ENCODE measurements at regions not wholly inside any gene's neighbourhood (a gene's known extent, or its start where the extent isn't known, plus 50 kb on each side); places are given as distances from the start of the nearest gene placed in this dataset.
A peak's percentile ranks its signal among the peaks of the same experiment; 100 is the strongest.

DNA sequence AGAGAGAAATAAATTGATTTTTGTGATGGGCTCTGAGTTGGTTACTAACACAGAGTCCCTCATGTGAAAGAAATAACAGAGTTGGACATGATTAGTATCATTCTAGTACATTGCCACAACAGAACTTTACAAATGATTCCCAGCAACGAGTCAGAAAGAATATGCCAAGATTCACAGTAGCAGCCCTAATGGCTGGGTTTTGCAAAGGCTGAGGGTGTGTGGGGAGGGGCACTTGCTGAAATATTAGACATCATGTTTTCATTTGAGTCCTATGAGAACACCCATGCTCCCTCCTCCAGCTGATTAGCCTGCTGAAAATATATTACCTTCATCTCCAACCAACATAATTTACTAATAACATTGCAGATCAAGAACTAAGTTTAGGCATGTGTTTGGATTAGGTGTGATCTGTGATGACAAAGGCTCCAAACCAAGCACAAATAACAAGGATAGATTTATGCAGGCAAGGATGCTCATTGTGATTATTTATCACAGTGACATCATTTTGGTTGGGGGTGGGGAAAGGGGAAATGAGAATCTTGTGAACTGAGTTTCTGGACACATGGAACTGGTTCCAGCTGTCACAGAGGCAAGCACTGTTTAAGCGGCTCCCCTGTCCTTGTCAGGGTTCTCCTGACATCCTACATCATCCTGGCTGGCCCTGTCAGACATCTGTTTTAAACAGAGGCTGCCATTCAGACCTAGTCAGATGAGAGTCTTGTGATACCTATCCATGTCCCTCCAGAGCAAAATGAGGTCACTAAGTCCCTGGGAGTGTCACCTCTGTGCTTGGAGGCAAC lies 205.8 kb upstream of the NCKAP5 start:
- DNase-seq, result no peak

GRCh38 chr2:133774654-133775015 lies 206.4 kb upstream of the NCKAP5 start:
- DNase-seq, result no peak

- DNase-seq, result no peak
Measured at GRCh38 chr2:133776936-133777573, 208.8 kb upstream of the NCKAP5 start.

- DNase-seq, result no peak
Measured at GRCh38 chr2:133777574-133777960, 209.3 kb upstream of the NCKAP5 start.

GRCh38 chr2:133780099-133780996 lies 212.1 kb upstream of the NCKAP5 start:
- peak; percentile 4 to 17 for DNase-seq

GRCh38 chr2:133780997-133781513 lies 212.8 kb upstream of the NCKAP5 start:
- no peak for DNase-seq

DNA sequence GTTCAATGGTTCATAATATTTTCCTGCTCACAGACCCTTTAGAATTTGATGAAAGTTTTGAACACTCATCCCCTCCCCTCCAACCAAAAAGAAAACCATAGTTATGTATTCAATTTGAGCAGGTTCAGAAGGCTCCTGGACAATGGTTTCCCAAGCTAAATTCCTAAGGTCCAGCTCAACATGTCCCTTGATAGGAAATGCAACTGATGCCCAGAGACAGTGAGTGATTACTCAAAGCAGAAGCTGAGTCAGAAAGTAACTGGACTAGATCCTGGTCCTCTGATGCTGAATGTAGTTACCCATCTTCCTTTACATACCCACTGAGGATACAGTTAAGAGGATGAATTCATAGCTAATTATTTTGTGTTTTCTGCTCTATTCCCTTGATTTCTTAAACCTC lies 218.9 kb upstream of the NCKAP5 start:
- DNase-seq, result no peak

DNA sequence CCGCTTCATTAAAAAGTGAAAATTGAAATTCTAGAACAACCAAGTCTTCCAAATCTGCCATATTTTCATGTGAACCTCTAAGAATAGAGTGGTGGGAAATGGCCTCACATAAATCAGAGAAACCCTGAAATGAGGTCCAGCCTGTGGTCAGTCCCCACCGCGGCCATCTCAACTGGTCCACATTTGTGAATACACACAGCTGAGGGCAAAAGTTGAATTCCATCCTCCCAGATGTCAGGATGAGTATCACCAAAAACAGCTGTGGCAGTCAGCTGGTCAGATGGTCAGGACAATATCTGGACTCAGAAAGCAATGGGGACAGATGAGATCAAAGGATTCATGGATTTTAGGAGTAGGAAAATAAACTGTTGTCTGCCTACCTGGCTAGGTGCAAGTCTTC lies 219.4 kb upstream of the NCKAP5 start:
- no peak for DNase-seq

GRCh38 chr2:133788386-133788785 lies 220.1 kb upstream of the NCKAP5 start:
- no peak for DNase-seq

- DNase-seq, result no peak
Measured at GRCh38 chr2:133789743-133790142, 221.5 kb upstream of the NCKAP5 start.

- DNase-seq, result no peak
Measured at GRCh38 chr2:133790711-133791110, 222.4 kb upstream of the NCKAP5 start.

DNA sequence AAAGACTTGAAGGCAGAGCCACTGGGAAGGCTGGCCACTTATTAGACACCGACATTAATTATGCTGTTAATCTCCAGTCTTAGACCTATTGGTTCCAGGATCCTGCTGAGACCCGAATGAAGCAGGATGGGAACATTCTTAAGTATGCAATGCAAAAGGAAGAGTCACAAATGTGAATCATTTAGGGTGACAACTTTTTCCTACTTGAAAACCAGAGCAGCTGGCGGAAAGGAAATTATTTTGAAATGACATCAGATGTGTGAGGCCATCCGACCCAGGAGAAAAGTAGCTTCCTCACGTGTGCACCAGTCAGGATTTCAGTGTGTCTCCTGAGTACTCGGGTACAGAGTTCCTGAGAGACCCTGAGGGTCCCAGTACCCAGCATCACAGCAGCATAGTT lies 222.9 kb upstream of the NCKAP5 start:
- no peak for DNase-seq

GRCh38 chr2:133792223-133792622 lies 224.0 kb upstream of the NCKAP5 start:
- DNase-seq, result no peak

DNA sequence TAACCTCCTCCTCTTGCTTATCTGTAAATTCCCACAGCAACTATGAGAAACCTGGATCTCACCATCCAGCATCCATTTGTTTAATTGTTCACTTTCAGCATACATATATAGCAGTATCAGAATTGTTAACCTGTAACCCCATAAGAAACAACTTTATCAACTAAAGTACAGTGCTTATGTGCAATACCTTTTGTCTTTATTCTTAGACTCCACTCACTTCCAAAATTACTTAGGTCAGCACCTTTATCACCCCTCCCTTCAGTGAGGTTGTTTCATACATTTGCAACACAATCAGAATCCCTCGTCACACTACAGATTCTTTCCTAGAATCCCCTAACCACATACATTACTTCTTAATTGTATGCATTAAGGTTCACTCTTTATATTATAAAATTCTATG lies 225.9 kb upstream of the NCKAP5 start:
- no peak for DNase-seq

- no peak for DNase-seq
Measured at GRCh38 chr2:133801946-133802345, 233.7 kb upstream of the NCKAP5 start.

DNA sequence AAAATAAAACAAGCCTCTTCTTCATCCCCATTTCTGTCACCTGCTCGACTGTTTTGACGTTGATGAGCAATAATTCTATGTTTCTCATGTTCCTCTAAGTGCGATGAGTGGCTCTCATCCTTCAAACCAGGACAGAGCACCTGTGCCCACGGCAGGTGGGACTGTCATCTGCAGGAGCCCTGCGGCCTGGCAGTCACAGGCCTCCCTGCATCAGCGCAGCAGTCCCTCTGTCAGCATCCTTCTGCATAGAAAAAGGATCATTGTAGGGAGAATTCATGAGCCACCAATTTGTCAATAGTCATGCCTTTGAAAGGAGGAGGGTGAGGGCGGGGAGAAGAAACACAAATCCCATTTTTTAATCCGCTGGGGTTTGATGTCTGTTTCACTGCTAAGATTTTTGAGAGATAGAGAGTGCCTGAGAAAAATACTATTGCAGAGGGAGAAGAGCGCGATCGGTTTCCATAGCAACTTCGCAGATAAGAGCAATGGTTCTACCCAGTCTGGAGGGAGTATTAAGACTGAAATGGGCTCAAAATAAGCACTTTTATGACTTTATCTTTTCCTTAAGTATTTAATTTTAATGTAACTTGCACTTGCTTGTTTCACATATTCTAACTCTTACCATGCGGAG lies 234.3 kb upstream of the NCKAP5 start:
- no peak for DNase-seq

DNA sequence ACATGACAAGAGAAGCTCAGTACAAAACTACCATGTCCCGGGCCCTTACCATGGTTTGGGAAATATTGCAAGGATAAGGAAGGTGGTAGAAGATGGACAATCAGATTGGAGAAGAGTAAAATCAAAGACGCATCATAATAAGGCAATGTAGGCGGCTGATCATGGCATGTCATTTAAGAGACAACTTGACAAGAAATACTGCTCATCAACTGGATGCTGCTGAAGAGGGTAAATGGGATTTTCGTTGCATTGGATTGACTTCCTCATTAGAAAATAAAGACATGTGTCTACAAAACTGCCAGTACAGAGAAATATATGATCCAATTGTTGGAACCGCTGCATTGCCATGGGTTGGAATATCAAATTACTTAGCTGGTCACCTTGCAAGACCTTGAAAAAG lies 238.3 kb upstream of the NCKAP5 start:
- no peak for DNase-seq

DNA sequence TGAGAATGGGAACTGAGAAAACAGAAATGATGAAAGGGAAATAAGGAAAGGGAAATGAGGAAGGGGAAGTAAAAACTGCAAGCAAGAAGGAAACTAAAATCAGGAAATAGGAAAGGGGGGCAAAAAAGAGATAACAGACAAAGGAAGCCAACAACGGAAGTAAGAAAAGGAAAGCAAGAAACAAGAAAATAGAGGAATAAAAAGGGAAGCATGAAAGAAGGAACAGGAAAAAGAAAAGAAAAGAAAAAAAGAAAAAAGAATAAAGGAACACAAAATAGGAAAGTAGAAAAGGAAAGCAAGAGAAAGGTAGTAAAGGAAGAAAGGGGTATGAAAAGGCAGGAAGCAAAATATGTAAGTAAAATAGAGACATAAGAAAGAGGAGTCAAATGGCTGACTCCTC lies 241.2 kb upstream of the NCKAP5 start:
- no peak for DNase-seq

GRCh38 chr2:133810559-133810958 lies 242.3 kb upstream of the NCKAP5 start:
- no peak for DNase-seq

- no peak for DNase-seq
Measured at GRCh38 chr2:133811409-133812125, 243.3 kb upstream of the NCKAP5 start.

DNA sequence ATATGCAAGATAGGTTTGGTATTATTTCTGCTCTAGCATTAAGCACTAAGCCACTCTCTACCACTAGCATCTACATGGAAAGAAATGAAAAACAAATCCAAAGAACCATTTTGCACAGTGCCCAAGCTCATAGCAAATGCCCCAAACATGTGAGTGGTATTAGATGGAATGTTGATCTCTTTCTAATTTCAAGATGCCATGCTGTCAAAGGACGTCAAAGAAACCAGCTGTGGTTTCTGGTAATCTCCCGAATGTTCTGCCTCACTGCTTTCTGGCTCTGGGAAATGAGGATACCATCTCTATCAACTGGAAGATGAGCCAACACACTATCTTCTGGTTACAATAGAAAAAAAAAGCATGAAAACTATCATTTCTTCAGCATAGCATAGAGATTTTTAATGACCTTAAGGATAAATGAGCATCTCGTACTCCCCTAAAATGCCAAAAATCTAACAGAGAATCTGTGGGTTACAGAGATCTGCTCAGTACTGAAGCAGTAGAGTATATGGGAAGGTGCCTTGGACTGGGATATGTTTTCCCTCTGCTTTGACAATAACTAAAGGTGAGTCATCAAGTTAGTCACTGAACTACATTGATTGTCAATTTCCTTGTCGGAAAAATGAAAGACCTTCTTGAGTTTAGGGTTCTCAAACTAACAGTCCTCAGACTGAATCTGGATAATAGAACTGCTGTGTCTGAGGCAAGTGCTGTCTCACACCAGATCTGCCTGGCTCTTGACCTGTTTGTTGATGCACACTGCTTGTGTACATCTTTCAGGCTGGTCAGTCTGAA lies 244.8 kb upstream of the NCKAP5 start:
- DNase-seq, result no peak
